SK-N-SH treated with all-trans-retinoic acid at 6 μM for 48 hours (cell line): ENCODE measurements at regions not wholly inside any gene's neighbourhood (a gene's known extent, or its start where the extent isn't known, plus 50 kb on each side); places are given as distances from the start of the nearest gene placed in this dataset.

Experiments
- ATAC-seq: fragments of 200-7000 bp; cut with Tn5 transposase; 3 replicates; pipeline ENCODE4 v1.9.1; 2020; ENCODE audit warnings: mild to moderate bottlenecking, moderate library complexity
- ARNTL ChIP-seq: fragments of 450-650 bp; formaldehyde crosslinking; IDR thresholded peaks from 2 replicates; pipeline ENCODE4 v1.5.0; 2020; ENCODE audit warnings: low read depth, mild to moderate bottlenecking, moderate library complexity, borderline replicate concordance
- BACH2 ChIP-seq: fragments of 250-450 bp; sonication (Bioruptor Pico); IDR thresholded peaks from 2 replicates; pipeline ENCODE4 v1.9.0; 2021; ENCODE audit warnings: mild to moderate bottlenecking, borderline replicate concordance
- CREB5 ChIP-seq: fragments of 250-450 bp; sonication (Bioruptor Pico); IDR thresholded peaks from 2 replicates; pipeline ENCODE4 v1.5.1; 2020; ENCODE audit warnings: low read depth, mild to moderate bottlenecking, moderate library complexity
- CSDC2 ChIP-seq: fragments of 250-450 bp; sonication (Bioruptor Pico); IDR thresholded peaks from 2 replicates; pipeline ENCODE4 v1.5.0; 2020; ENCODE audit warnings: mild to moderate bottlenecking, moderate library complexity
- CSRNP3 ChIP-seq: fragments of 250-450 bp; sonication (Bioruptor Pico); IDR thresholded peaks from 2 replicates; pipeline ENCODE4 v1.5.1; 2021; ENCODE audit warnings: mild to moderate bottlenecking, moderate library complexity
- ESRRG ChIP-seq: fragments of 250-450 bp; sonication (Bioruptor Pico); IDR thresholded peaks from 2 replicates; pipeline ENCODE4 v1.6.1; 2021; ENCODE audit warnings: mild to moderate bottlenecking
- GLIS3 ChIP-seq: fragments of 250-450 bp; sonication (Bioruptor Pico); IDR thresholded peaks from 2 replicates; pipeline ENCODE4 v1.5.0; 2020; ENCODE audit warnings: mild to moderate bottlenecking, moderate library complexity
- ISL1 ChIP-seq: fragments of 250-450 bp; sonication (Bioruptor Pico); IDR thresholded peaks from 2 replicates; pipeline ENCODE4 v2.1.2; 2022; ENCODE audit warnings: mild to moderate bottlenecking, moderate library complexity
- OSR1 ChIP-seq: fragments of 250-450 bp; sonication (Bioruptor Pico); IDR thresholded peaks from 2 replicates; pipeline ENCODE4 v1.8.0; 2022; ENCODE audit warnings: moderate library complexity, mild to moderate bottlenecking, inconsistent platforms
- PATZ1 ChIP-seq: fragments of 250-450 bp; sonication (Bioruptor Pico); IDR thresholded peaks from 2 replicates; pipeline ENCODE4 v1.8.0; 2020; ENCODE audit warnings: mild to moderate bottlenecking, moderate library complexity, borderline replicate concordance
- POU6F1 ChIP-seq: fragments of 250-450 bp; sonication (Bioruptor Pico); IDR thresholded peaks from 2 replicates; pipeline ENCODE4 v1.8.0; 2021; ENCODE audit warnings: low read depth, mild to moderate bottlenecking, moderate library complexity, borderline replicate concordance
- PPARA ChIP-seq: fragments of 250-450 bp; sonication (Bioruptor Pico); IDR thresholded peaks from 2 replicates; pipeline ENCODE4 v1.5.0; 2020; ENCODE audit warnings: mild to moderate bottlenecking, borderline replicate concordance
- RARB ChIP-seq: fragments of 250-450 bp; sonication (Bioruptor Pico); IDR thresholded peaks from 2 replicates; pipeline ENCODE4 v1.8.0; 2021; ENCODE audit warnings: mild to moderate bottlenecking, moderate library complexity
- SNAI2 ChIP-seq: fragments of 250-450 bp; sonication (Bioruptor Pico); IDR thresholded peaks from 2 replicates; pipeline ENCODE4 v1.5.0; 2020; ENCODE audit warnings: mild to moderate bottlenecking, moderate library complexity
- TCF4 ChIP-seq: fragments of 250-450 bp; sonication (Bioruptor Pico); IDR thresholded peaks from 2 replicates; pipeline ENCODE4 v1.8.0; 2021; ENCODE audit warnings: mild to moderate bottlenecking, moderate library complexity, borderline replicate concordance
- TOX ChIP-seq: fragments of 250-450 bp; sonication (Bioruptor Pico); IDR thresholded peaks from 2 replicates; pipeline ENCODE4 v1.8.0; 2021; ENCODE audit warnings: mild to moderate bottlenecking, moderate library complexity, borderline replicate concordance
- TSHZ2 ChIP-seq: fragments of 250-450 bp; sonication (Bioruptor Pico); IDR thresholded peaks from 2 replicates; pipeline ENCODE4 v1.5.0; 2020; ENCODE audit warnings: mild to moderate bottlenecking, moderate library complexity
- ZFP3 ChIP-seq: fragments of 250-450 bp; sonication (Bioruptor Pico); IDR thresholded peaks from 2 replicates; pipeline ENCODE4 v1.5.0; 2020; ENCODE audit warnings: mild to moderate bottlenecking, moderate library complexity
- ZNF565 ChIP-seq: fragments of 450-650 bp; formaldehyde crosslinking; conservative IDR thresholded peaks from 2 replicates; pipeline ENCODE4 v1.5.0; 2020; ENCODE audit warnings: low read depth, mild to moderate bottlenecking, moderate library complexity
- ZNF70 ChIP-seq: fragments of 450-650 bp; formaldehyde crosslinking; IDR thresholded peaks from 2 replicates; pipeline ENCODE4 v1.5.0; 2020; ENCODE audit warnings: mild to moderate bottlenecking, moderate library complexity
- ZNF8 ChIP-seq: fragments of 450-650 bp; formaldehyde crosslinking; IDR thresholded peaks from 2 replicates; pipeline ENCODE4 v1.5.0; 2020; ENCODE audit warnings: mild to moderate bottlenecking, moderate library complexity

GRCh38 chr9:104027295-104027694, 66.8 kb upstream of the SMC2 start:
- ATAC-seq = peak; percentile 24; the same call in 1 of the 3 replicates
- TF ChIP-seq TCF4 (CRISPR knock-in tag) = no peak
- no peak for TF ChIP-seq PPARA (CRISPR knock-in tag)
- no peak for TF ChIP-seq ISL1 (CRISPR knock-in tag)
- TF ChIP-seq TOX (CRISPR knock-in tag) = no peak
- TF ChIP-seq CREB5 (CRISPR knock-in tag) = no peak
- TF ChIP-seq ZNF70 (CRISPR knock-in tag) = no peak
- TF ChIP-seq BACH2 (CRISPR knock-in tag) = no peak
- no peak for TF ChIP-seq ZNF565 (CRISPR knock-in tag)
- TF ChIP-seq CSRNP3 = no peak
- no peak for TF ChIP-seq PATZ1 (CRISPR knock-in tag)
- no peak for TF ChIP-seq CSDC2 (CRISPR knock-in tag)
- TF ChIP-seq OSR1 (CRISPR knock-in tag) = no peak

GRCh38 chr9:104028827-104029226, 65.3 kb upstream of the SMC2 start:
- TF ChIP-seq TOX (CRISPR knock-in tag) = no peak
- TF ChIP-seq ZNF70 (CRISPR knock-in tag) = no peak
- no peak for TF ChIP-seq ESRRG (CRISPR knock-in tag)
- TF ChIP-seq CSDC2 (CRISPR knock-in tag) = no peak
- no peak for TF ChIP-seq POU6F1 (CRISPR knock-in tag)
- no peak for TF ChIP-seq TSHZ2 (CRISPR knock-in tag)
- no peak for TF ChIP-seq GLIS3
- TF ChIP-seq ARNTL (CRISPR knock-in tag) = no peak
- no peak for TF ChIP-seq CREB5 (CRISPR knock-in tag)
- TF ChIP-seq PPARA (CRISPR knock-in tag) = no peak
- TF ChIP-seq OSR1 (CRISPR knock-in tag) = no peak
- TF ChIP-seq TCF4 (CRISPR knock-in tag) = no peak
- TF ChIP-seq SNAI2 (CRISPR knock-in tag) = no peak
- TF ChIP-seq ZNF565 (CRISPR knock-in tag) = no peak
- no peak for TF ChIP-seq PATZ1 (CRISPR knock-in tag)
- TF ChIP-seq ISL1 (CRISPR knock-in tag) = no peak
- TF ChIP-seq RARB (CRISPR knock-in tag) = no peak
- no peak for TF ChIP-seq BACH2 (CRISPR knock-in tag)
- no peak for TF ChIP-seq ZNF8 (CRISPR knock-in tag)
- no peak for TF ChIP-seq ZFP3 (CRISPR knock-in tag)
- ATAC-seq = no peak
